SK-N-SH treated with all-trans-retinoic acid at 6 μM for 48 hours (cell line): ENCODE measurements at regions not wholly inside any gene's neighbourhood (a gene's known extent, or its start where the extent isn't known, plus 50 kb on each side); places are given as distances from the start of the nearest gene placed in this dataset.

Source experiments
- ATAC-seq: fragments of 200-7000 bp; cut with Tn5 transposase; 3 replicates; pipeline ENCODE4 v1.9.1; 2020; ENCODE audit warnings: mild to moderate bottlenecking, moderate library complexity
- ARNTL ChIP-seq: fragments of 450-650 bp; formaldehyde crosslinking; IDR thresholded peaks from 2 replicates; pipeline ENCODE4 v1.5.0; 2020; ENCODE audit warnings: low read depth, mild to moderate bottlenecking, moderate library complexity, borderline replicate concordance
- BACH2 ChIP-seq: fragments of 250-450 bp; sonication (Bioruptor Pico); IDR thresholded peaks from 2 replicates; pipeline ENCODE4 v1.9.0; 2021; ENCODE audit warnings: mild to moderate bottlenecking, borderline replicate concordance
- CSRNP3 ChIP-seq: fragments of 250-450 bp; sonication (Bioruptor Pico); IDR thresholded peaks from 2 replicates; pipeline ENCODE4 v1.5.1; 2021; ENCODE audit warnings: mild to moderate bottlenecking, moderate library complexity
- ESRRG ChIP-seq: fragments of 250-450 bp; sonication (Bioruptor Pico); IDR thresholded peaks from 2 replicates; pipeline ENCODE4 v1.6.1; 2021; ENCODE audit warnings: mild to moderate bottlenecking
- GLIS3 ChIP-seq: fragments of 250-450 bp; sonication (Bioruptor Pico); IDR thresholded peaks from 2 replicates; pipeline ENCODE4 v1.5.0; 2020; ENCODE audit warnings: mild to moderate bottlenecking, moderate library complexity
- OSR1 ChIP-seq: fragments of 250-450 bp; sonication (Bioruptor Pico); IDR thresholded peaks from 2 replicates; pipeline ENCODE4 v1.8.0; 2022; ENCODE audit warnings: moderate library complexity, mild to moderate bottlenecking, inconsistent platforms
- POU6F1 ChIP-seq: fragments of 250-450 bp; sonication (Bioruptor Pico); IDR thresholded peaks from 2 replicates; pipeline ENCODE4 v1.8.0; 2021; ENCODE audit warnings: low read depth, mild to moderate bottlenecking, moderate library complexity, borderline replicate concordance
- RARB ChIP-seq: fragments of 250-450 bp; sonication (Bioruptor Pico); IDR thresholded peaks from 2 replicates; pipeline ENCODE4 v1.8.0; 2021; ENCODE audit warnings: mild to moderate bottlenecking, moderate library complexity
- SNAI2 ChIP-seq: fragments of 250-450 bp; sonication (Bioruptor Pico); IDR thresholded peaks from 2 replicates; pipeline ENCODE4 v1.5.0; 2020; ENCODE audit warnings: mild to moderate bottlenecking, moderate library complexity
- TCF4 ChIP-seq: fragments of 250-450 bp; sonication (Bioruptor Pico); IDR thresholded peaks from 2 replicates; pipeline ENCODE4 v1.8.0; 2021; ENCODE audit warnings: mild to moderate bottlenecking, moderate library complexity, borderline replicate concordance
- TOX ChIP-seq: fragments of 250-450 bp; sonication (Bioruptor Pico); IDR thresholded peaks from 2 replicates; pipeline ENCODE4 v1.8.0; 2021; ENCODE audit warnings: mild to moderate bottlenecking, moderate library complexity, borderline replicate concordance
- ZC3H10 ChIP-seq: fragments of 250-450 bp; sonication (Bioruptor Pico); IDR thresholded peaks from 2 replicates; pipeline ENCODE4 v1.5.1; 2021; ENCODE audit warnings: mild to moderate bottlenecking, moderate library complexity
- ZFP30 ChIP-seq: fragments of 450-650 bp; formaldehyde crosslinking; IDR thresholded peaks from 2 replicates; pipeline ENCODE4 v1.5.0; 2022; ENCODE audit warnings: mild to moderate bottlenecking, moderate library complexity
- ZNF565 ChIP-seq: fragments of 450-650 bp; formaldehyde crosslinking; conservative IDR thresholded peaks from 2 replicates; pipeline ENCODE4 v1.5.0; 2020; ENCODE audit warnings: low read depth, mild to moderate bottlenecking, moderate library complexity
- ZNF70 ChIP-seq: fragments of 450-650 bp; formaldehyde crosslinking; IDR thresholded peaks from 2 replicates; pipeline ENCODE4 v1.5.0; 2020; ENCODE audit warnings: mild to moderate bottlenecking, moderate library complexity
- TF ChIP-seq, protein P1 (sequence below): fragments of 250-450 bp; sonication (Bioruptor Pico); IDR thresholded peaks from 2 replicates; pipeline ENCODE4 v1.5.1; 2020; ENCODE audit warnings: low read depth, mild to moderate bottlenecking, moderate library complexity
- TF ChIP-seq, protein P2 (sequence below): fragments of 250-450 bp; sonication (Bioruptor Pico); IDR thresholded peaks from 2 replicates; pipeline ENCODE4 v1.8.0; 2020; ENCODE audit warnings: mild to moderate bottlenecking, moderate library complexity, borderline replicate concordance
- TF ChIP-seq, protein P3 (sequence below): fragments of 250-450 bp; sonication (Bioruptor Pico); IDR thresholded peaks from 2 replicates; pipeline ENCODE4 v1.5.0; 2020; ENCODE audit warnings: mild to moderate bottlenecking, moderate library complexity

- TF ChIP-seq POU6F1 (CRISPR knock-in tag) (no peak), TOX (CRISPR knock-in tag) (no peak), ZC3H10 (CRISPR knock-in tag) (no peak), ESRRG (CRISPR knock-in tag) (no peak), SNAI2 (no peak), RARB (CRISPR knock-in tag) (no peak), TCF4 (no peak), BACH2 (CRISPR knock-in tag) (no peak), ARNTL (CRISPR knock-in tag) (no peak), CSRNP3 (CRISPR knock-in tag) (no peak)
- TF ChIP-seq, all 23 proteins: peak for 0
Observed at GRCh38 chr1:218667781-218668516, 322.8 kb downstream of the TGFB2 start (continued).

DNA sequence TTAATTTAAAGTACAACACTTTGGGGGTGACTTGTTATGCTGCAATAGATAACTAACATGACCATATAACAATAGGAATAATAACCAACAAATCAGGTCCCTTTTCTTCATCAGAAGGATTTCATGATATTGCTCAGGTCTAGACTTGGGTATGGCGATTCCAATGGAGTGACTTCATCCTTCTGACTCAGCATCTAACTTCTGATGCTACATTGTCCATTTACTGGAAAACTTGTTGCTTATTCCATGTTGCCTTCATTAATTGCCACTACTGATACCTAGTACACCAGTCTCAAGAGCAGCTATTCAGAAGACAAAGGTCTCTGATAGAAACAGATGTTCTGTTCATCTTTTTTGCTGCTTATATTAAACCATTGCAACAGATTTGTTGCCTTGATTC is 324.3 kb downstream of the TGFB2 start:
- ATAC-seq = no peak
- TF ChIP-seq, protein P1, sequence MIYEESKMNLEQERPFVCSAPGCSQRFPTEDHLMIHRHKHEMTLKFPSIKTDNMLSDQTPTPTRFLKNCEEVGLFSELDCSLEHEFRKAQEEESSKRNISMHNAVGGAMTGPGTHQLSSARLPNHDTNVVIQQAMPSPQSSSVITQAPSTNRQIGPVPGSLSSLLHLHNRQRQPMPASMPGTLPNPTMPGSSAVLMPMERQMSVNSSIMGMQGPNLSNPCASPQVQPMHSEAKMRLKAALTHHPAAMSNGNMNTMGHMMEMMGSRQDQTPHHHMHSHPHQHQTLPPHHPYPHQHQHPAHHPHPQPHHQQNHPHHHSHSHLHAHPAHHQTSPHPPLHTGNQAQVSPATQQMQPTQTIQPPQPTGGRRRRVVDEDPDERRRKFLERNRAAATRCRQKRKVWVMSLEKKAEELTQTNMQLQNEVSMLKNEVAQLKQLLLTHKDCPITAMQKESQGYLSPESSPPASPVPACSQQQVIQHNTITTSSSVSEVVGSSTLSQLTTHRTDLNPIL (CRISPR knock-in tag) = no peak
- TF ChIP-seq SNAI2 = no peak
- TF ChIP-seq, protein P2, sequence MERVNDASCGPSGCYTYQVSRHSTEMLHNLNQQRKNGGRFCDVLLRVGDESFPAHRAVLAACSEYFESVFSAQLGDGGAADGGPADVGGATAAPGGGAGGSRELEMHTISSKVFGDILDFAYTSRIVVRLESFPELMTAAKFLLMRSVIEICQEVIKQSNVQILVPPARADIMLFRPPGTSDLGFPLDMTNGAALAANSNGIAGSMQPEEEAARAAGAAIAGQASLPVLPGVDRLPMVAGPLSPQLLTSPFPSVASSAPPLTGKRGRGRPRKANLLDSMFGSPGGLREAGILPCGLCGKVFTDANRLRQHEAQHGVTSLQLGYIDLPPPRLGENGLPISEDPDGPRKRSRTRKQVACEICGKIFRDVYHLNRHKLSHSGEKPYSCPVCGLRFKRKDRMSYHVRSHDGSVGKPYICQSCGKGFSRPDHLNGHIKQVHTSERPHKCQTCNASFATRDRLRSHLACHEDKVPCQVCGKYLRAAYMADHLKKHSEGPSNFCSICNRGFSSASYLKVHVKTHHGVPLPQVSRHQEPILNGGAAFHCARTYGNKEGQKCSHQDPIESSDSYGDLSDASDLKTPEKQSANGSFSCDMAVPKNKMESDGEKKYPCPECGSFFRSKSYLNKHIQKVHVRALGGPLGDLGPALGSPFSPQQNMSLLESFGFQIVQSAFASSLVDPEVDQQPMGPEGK = no peak
- TF ChIP-seq, protein P3, sequence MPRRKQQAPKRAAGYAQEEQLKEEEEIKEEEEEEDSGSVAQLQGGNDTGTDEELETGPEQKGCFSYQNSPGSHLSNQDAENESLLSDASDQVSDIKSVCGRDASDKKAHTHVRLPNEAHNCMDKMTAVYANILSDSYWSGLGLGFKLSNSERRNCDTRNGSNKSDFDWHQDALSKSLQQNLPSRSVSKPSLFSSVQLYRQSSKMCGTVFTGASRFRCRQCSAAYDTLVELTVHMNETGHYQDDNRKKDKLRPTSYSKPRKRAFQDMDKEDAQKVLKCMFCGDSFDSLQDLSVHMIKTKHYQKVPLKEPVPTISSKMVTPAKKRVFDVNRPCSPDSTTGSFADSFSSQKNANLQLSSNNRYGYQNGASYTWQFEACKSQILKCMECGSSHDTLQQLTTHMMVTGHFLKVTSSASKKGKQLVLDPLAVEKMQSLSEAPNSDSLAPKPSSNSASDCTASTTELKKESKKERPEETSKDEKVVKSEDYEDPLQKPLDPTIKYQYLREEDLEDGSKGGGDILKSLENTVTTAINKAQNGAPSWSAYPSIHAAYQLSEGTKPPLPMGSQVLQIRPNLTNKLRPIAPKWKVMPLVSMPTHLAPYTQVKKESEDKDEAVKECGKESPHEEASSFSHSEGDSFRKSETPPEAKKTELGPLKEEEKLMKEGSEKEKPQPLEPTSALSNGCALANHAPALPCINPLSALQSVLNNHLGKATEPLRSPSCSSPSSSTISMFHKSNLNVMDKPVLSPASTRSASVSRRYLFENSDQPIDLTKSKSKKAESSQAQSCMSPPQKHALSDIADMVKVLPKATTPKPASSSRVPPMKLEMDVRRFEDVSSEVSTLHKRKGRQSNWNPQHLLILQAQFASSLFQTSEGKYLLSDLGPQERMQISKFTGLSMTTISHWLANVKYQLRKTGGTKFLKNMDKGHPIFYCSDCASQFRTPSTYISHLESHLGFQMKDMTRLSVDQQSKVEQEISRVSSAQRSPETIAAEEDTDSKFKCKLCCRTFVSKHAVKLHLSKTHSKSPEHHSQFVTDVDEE (CRISPR knock-in tag) = no peak
- TF ChIP-seq OSR1 (CRISPR knock-in tag) = no peak
- no peak for TF ChIP-seq POU6F1 (CRISPR knock-in tag)
- TF ChIP-seq ZNF565 (CRISPR knock-in tag) = no peak
- TF ChIP-seq TCF4 = no peak
- no peak for TF ChIP-seq RARB (CRISPR knock-in tag)
- TF ChIP-seq TOX (CRISPR knock-in tag) = no peak
- no peak for TF ChIP-seq ARNTL (CRISPR knock-in tag)
- no peak for TF ChIP-seq ZNF70 (CRISPR knock-in tag)
- no peak for TF ChIP-seq GLIS3
- TF ChIP-seq ZFP30 (CRISPR knock-in tag) = no peak
- no peak for TF ChIP-seq BACH2 (CRISPR knock-in tag)
- TF ChIP-seq ESRRG (CRISPR knock-in tag) = no peak
- TF ChIP-seq, all 23 proteins: peak for 0
